Kidney (tissue), 13 donors: ENCODE measurements at regions not wholly inside any gene's neighbourhood (a gene's known extent, or its start where the extent isn't known, plus 50 kb on each side); places are given as distances from the start of the nearest gene placed in this dataset.

Experiments
- DNase-seq, 5 donors: peaks; one replicate each; pipeline ENCODE4 v3.0.0-alpha.2; 2013 to 2020
- FAIRE-seq: peaks from 2 replicates; lab custom pipeline; 2012; peaks lifted over from hg19 to GRCh38; lab: Jason Lieb, UNC
- H3K27ac ChIP-seq, 2 donors: one replicate each; pipeline ENCODE4 v1.7.0; 2013; ENCODE audit warnings: low read depth in 2 of 2, low read length in 2 of 2, inconsistent platforms in 1 of 2
- H3K27me3 ChIP-seq: one replicate; pipeline ENCODE4 v1.7.1; 2013; ENCODE audit warnings: low read length, inconsistent platforms; ENCODE audit not compliant: control insufficient read depth, insufficient read depth
- H3K36me3 ChIP-seq, 3 donors: one replicate each; pipeline versions ENCODE4 v1.7.0 to v1.7.1; 2013; ENCODE audit warnings: low read length in 3 of 3, control low read depth in 1 of 3, inconsistent platforms in 1 of 3; ENCODE audit not compliant: insufficient read depth in 3 of 3, control insufficient read depth in 2 of 3
- H3K4me1 ChIP-seq, 3 donors: one replicate each; pipeline versions ENCODE4 v1.7.0 to v1.7.1; 2013; ENCODE audit warnings: low read length in 3 of 3, inconsistent platforms in 1 of 3, low read depth in 1 of 3; ENCODE audit not compliant: control insufficient read depth in 2 of 3, insufficient read depth in 2 of 3
- H3K4me3 ChIP-seq, 3 donors: one replicate each; pipeline versions ENCODE4 v1.7.0 to v1.8.1; 2013; ENCODE audit warnings: low read length in 3 of 3, control low read depth in 1 of 3, inconsistent platforms in 1 of 3
- H3K9ac ChIP-seq, 3 donors: one replicate each; pipeline versions ENCODE4 v1.7.0 to v1.7.1; 2013; ENCODE audit warnings: low read length in 3 of 3, control low read depth in 1 of 3, inconsistent platforms in 1 of 3
- H3K9me3 ChIP-seq, 3 donors: one replicate each; pipeline versions ENCODE4 v1.7.0 to v1.7.1; 2013; ENCODE audit warnings: low read length in 3 of 3, control low read depth in 1 of 3, inconsistent platforms in 1 of 3; ENCODE audit not compliant: control insufficient read depth in 2 of 3, insufficient read depth in 1 of 3
- intact Hi-C: fragments of 100-400 bp; cut with DNase I; formaldehyde crosslinking; loops from one replicate; pipeline ENCODE4 v1.11.1; 2022
- TF ChIP-seq, protein P1 (sequence below): IDR thresholded peaks from 3 replicates; pipeline ENCODE4 v1.5.1; 2012; ENCODE audit warnings: mild to moderate bottlenecking, moderate library complexity, borderline replicate concordance; ENCODE audit not compliant: insufficient read depth; ENCODE audit errors: extremely low read depth
- donor health status: control.
- donor health status: control.
- donor health status: control.
- donor health status: control.
- donor health status: control.
- donor health status: DM: yes; HTN: yes; CAD: no.
- donor health status: Normal renal cell carcinoma (clear cell type).

DNA sequence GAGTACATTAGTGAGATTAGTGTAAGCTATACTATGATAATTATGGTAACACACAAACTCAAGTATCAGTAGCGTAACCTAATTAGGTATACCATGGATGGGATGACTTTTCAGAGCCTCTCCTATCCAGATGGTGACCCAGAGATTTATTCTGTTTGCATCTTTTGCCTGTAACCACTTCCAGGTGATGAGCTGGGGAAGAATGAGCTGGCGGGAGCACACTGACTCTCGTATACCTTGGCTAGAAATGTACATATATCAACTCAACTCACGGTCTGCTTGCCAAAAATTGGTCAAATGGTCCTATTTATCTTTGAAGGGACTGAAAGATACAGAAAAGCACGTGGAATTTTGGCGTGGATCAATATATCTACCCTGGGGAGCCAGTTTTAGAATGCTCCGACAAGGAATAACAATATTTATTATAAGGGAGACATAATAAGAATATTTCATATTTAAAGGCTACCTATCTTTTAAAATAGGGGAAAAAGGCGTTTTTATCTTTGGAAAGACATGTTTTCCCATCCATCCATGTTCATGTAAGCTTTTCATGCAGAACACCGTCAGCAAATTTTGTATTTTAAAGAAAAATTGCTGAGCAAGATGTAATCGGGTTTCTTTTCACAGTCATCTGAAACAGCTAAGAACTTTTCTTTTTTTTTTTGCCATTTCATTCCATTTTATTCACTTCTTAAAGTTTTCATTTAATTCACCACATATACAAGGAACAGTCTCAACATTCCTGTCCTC is 502.6 kb upstream of the CBLB start:
- FAIRE-seq: no peak
- H3K4me3 ChIP-seq: no peak overlapping the region
- no peaks in the 10 kb centered on the region for H3K9me3 ChIP-seq
- H3K27ac ChIP-seq: no peak overlapping the region
- no peaks in the 10 kb centered on the region for H3K27me3 ChIP-seq
- no peaks in the 10 kb centered on the region for H3K36me3 ChIP-seq
- H3K9ac ChIP-seq: no peak overlapping the region
- DNase-seq: no peak
- TF ChIP-seq, protein P1, sequence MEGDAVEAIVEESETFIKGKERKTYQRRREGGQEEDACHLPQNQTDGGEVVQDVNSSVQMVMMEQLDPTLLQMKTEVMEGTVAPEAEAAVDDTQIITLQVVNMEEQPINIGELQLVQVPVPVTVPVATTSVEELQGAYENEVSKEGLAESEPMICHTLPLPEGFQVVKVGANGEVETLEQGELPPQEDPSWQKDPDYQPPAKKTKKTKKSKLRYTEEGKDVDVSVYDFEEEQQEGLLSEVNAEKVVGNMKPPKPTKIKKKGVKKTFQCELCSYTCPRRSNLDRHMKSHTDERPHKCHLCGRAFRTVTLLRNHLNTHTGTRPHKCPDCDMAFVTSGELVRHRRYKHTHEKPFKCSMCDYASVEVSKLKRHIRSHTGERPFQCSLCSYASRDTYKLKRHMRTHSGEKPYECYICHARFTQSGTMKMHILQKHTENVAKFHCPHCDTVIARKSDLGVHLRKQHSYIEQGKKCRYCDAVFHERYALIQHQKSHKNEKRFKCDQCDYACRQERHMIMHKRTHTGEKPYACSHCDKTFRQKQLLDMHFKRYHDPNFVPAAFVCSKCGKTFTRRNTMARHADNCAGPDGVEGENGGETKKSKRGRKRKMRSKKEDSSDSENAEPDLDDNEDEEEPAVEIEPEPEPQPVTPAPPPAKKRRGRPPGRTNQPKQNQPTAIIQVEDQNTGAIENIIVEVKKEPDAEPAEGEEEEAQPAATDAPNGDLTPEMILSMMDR: no peak
- H3K4me1 ChIP-seq: no peaks in the 10 kb centered on the region
- intact Hi-C loops: no loop called here

DNA sequence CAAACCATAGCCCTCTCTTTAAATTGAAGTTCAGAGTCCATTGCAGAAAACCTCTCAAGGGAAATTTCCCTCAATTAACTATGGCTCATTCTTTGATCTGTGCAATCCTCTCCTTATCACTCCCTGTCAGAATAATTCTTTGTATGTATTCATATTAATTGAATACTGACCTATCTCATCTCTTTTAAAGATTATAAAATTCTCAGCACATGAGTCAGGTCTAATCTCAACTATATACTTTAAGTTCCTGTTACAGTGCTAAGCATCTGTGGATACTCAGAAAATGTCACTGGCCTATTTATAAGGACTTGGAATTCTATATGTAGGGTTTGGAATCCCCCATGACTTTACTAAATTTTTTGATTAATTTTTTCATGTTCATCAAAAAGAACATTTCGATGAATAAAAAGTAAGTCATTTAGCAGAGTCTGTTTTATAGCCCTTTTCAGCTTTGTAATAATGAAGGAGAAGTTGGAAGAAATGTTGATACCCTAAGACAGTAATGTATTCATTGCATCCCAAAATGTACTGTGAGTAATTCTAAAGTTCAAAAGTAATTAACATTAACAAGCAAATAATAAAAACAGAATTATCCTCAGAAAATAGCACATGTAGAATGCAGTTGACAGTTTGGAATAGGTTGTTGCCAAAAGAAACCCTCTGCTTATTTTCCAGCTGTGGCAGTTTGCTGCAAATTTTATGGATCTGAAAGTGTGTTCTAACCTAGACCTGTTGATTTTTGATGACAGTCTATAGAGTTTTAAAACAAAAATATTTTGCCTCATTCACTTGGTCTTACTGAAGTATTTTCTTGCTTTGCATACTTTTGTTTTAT is 503.4 kb upstream of the CBLB start:
- FAIRE-seq (no peak), DNase-seq (peak in 1 of 5 donors; percentile 14)
- Histone ChIP-seq H3K4me1 (no peaks in the 10 kb centered on the region), H3K27me3 (no peaks in the 10 kb centered on the region), H3K9ac (no peak overlapping the region), H3K9me3 (no peaks in the 10 kb centered on the region), H3K27ac (no peak overlapping the region), H3K4me3 (no peak overlapping the region), H3K36me3 (no peaks in the 10 kb centered on the region)
- intact Hi-C loops: no loop called here
- TF ChIP-seq, protein P1: no peak

DNA sequence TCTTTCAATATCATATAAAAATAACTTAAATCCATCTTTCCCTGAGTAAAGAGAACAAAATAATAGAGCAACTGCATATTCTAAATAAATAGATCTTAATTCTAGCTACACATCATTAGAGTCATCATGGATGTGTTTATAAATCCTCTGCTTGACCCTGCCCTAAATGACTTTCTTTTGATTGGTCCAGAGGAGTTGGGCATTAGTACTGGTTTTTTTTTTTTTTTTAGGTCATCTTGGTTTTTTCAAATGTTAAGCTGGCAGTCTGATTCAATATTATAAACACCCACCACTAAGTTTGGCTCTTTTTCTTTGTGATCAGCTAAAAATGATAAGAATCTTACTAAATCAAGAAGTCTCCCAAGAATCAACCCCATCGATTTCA is 504.0 kb upstream of the CBLB start:
- H3K9ac ChIP-seq: no peak overlapping the region
- DNase-seq (no peak), FAIRE-seq (no peak)
- H3K27me3 ChIP-seq: no peaks in the 10 kb centered on the region
- no peak overlapping the region for H3K27ac ChIP-seq
- TF ChIP-seq, protein P1: no peak
- no peak overlapping the region for H3K4me3 ChIP-seq
- H3K36me3 ChIP-seq: no peaks in the 10 kb centered on the region
- H3K9me3 ChIP-seq: no peaks in the 10 kb centered on the region
- intact Hi-C loops: no loop called here
- no peaks in the 10 kb centered on the region for H3K4me1 ChIP-seq
